Caco-2 (cell line): ENCODE measurements at regions not wholly inside any gene's neighbourhood (a gene's known extent, or its start where the extent isn't known, plus 50 kb on each side); places are given as distances from the start of the nearest gene placed in this dataset.

ENCODE experiments used
- BruUV-seq: library from RNA; stranded (reverse); fragments of 400-500 nt; replicated peaks from 2 replicates; lab custom pipeline; 2021; lab: Mats Ljungman, UMichigan
- CTCF ChIA-PET: fragments of 300-600 bp; sonication (Branson Sonifier 250); formaldehyde crosslinking; loops from one replicate; lab custom pipeline; 2022; ENCODE audit warnings: antibody characterized with exemption; lab: Charles Lee
- POLR2A ChIA-PET: fragments of 300-600 bp; sonication (Branson Sonifier 250); formaldehyde crosslinking; loops from one replicate; lab custom pipeline; 2022; ENCODE audit warnings: antibody characterized with exemption; lab: Charles Lee
- DNase-seq, 2 experiments: peaks; one replicate each; pipeline versions ENCODE4 v3.0.0 to v3.0.0-alpha.2; 2020 to 2022
- H3K27me3 ChIP-seq: replicated peaks from 2 replicates; pipeline ENCODE4 v1.6.0; 2011; ENCODE audit warnings: low read length; ENCODE audit not compliant: control insufficient read depth, insufficient read depth
- H3K36me3 ChIP-seq: 2 replicates; pipeline ENCODE4 v1.5.1; 2011; ENCODE audit warnings: low read length; ENCODE audit not compliant: control insufficient read depth, insufficient read depth
- H3K4me1 ChIP-seq: fragments of 250-450 bp; sonication (Bioruptor Pico); 2 replicates; pipeline ENCODE4 v1.5.1; 2020; ENCODE audit warnings: mild to moderate bottlenecking
- H3K4me3 ChIP-seq: 2 replicates; pipeline ENCODE4 v1.5.1; 2011; ENCODE audit warnings: low read depth, mild to moderate bottlenecking, control low read depth, low read length
- H3K9me3 ChIP-seq: fragments of 250-450 bp; sonication (Bioruptor Pico); 2 replicates; pipeline ENCODE4 v1.5.1; 2020; ENCODE audit warnings: mild to moderate bottlenecking, moderate library complexity
- H3K27ac Mint-ChIP-seq: one replicate; pipeline ENCODE4 v1.8.0; 2022; ENCODE audit warnings: mixed read lengths; ENCODE audit not compliant: unreplicated experiment
- H3K27me3 Mint-ChIP-seq: one replicate; pipeline ENCODE4 v1.8.0; 2022; ENCODE audit warnings: mixed read lengths; ENCODE audit not compliant: insufficient read depth, unreplicated experiment
- H3K36me3 Mint-ChIP-seq: one replicate; pipeline ENCODE4 v1.8.0; 2022; ENCODE audit warnings: mild to moderate bottlenecking, mixed read lengths; ENCODE audit not compliant: insufficient read depth, unreplicated experiment
- H3K4me1 Mint-ChIP-seq: one replicate; pipeline ENCODE4 v1.8.0; 2022; ENCODE audit warnings: low read depth, mixed read lengths; ENCODE audit not compliant: unreplicated experiment
- H3K4me3 Mint-ChIP-seq: one replicate; pipeline ENCODE4 v1.8.0; 2022; ENCODE audit warnings: mild to moderate bottlenecking, moderate library complexity, mixed read lengths; ENCODE audit not compliant: unreplicated experiment
- H3K9me3 Mint-ChIP-seq: one replicate; pipeline ENCODE4 v1.8.0; 2022; ENCODE audit warnings: mixed read lengths; ENCODE audit not compliant: unreplicated experiment
- intact Hi-C: fragments of 100-400 bp; cut with micrococcal nuclease; formaldehyde crosslinking; loops from one replicate; pipeline ENCODE4 v1.10.0; 2022; ENCODE audit not compliant: unreplicated experiment
- TF ChIP-seq, protein P1 (sequence below), 2 experiments: fragments of 200-600 bp in 1 of 2; IDR thresholded peaks; 1 replicate in 1 of 2; 2 replicates in 1 of 2; pipeline versions ENCODE4 v1.5.1 to v1.8.0; 2011 to 2022; ENCODE audit warnings: antibody characterized with exemption in 1 of 2, control low read depth in 1 of 2, inconsistent platforms in 1 of 2, low read depth in 1 of 2, low read length in 1 of 2, mild to moderate bottlenecking in 1 of 2, moderate library complexity in 1 of 2; ENCODE audit not compliant: insufficient read depth in 1 of 2, severe bottlenecking in 1 of 2, unreplicated experiment in 1 of 2

DNA sequence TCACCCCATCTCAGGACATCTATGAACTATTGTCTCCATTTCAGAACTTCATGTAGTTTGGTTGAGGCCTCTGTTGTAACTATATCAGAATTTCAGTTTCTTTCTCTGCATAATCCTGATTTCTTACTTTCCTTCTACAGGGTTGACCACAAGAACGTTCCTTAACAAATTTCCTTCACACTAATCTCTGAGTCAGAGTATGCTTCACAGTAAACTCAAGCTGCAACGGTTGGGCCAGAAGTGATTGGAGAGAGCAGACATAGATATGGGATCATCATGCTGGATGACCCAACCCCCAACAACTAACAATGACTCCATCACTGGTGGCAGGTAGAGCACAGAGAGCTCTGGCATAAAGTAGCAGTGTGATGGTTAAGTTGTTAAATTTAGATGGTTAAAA is 128.8 kb upstream of the OSTN start:
- TF ChIP-seq, protein P1, sequence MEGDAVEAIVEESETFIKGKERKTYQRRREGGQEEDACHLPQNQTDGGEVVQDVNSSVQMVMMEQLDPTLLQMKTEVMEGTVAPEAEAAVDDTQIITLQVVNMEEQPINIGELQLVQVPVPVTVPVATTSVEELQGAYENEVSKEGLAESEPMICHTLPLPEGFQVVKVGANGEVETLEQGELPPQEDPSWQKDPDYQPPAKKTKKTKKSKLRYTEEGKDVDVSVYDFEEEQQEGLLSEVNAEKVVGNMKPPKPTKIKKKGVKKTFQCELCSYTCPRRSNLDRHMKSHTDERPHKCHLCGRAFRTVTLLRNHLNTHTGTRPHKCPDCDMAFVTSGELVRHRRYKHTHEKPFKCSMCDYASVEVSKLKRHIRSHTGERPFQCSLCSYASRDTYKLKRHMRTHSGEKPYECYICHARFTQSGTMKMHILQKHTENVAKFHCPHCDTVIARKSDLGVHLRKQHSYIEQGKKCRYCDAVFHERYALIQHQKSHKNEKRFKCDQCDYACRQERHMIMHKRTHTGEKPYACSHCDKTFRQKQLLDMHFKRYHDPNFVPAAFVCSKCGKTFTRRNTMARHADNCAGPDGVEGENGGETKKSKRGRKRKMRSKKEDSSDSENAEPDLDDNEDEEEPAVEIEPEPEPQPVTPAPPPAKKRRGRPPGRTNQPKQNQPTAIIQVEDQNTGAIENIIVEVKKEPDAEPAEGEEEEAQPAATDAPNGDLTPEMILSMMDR (IDR thresholded peaks at IDR 0.05; ENCODE audit: insufficient read depth in 1 of 2, low read depth in 1 of 2, low read length in 1 of 2, severe bottlenecking in 1 of 2, unreplicated experiment in 1 of 2) = no peak
- Histone ChIP-seq H3K36me3 (no peaks in the 10 kb centered on the region), H3K4me3 (no peak overlapping the region), H3K4me1 (no peaks in the 10 kb centered on the region), H3K9me3 (no peaks in the 10 kb centered on the region), H3K27me3 (no peaks in the 10 kb centered on the region)
- Mint-ChIP-seq H3K9me3 (no peaks in the 10 kb centered on the region), H3K27me3 (no peaks in the 10 kb centered on the region), H3K36me3 (no peaks in the 10 kb centered on the region), H3K27ac (no peak overlapping the region), H3K4me1 (no peaks in the 10 kb centered on the region), H3K4me3 (no peak overlapping the region)
- ChIA-PET POLR2A (no interaction called here), CTCF (no interaction called here)
- intact Hi-C loops = no loop called here
- DNase-seq = no peak
- no TSS peak for BruUV-seq

DNA sequence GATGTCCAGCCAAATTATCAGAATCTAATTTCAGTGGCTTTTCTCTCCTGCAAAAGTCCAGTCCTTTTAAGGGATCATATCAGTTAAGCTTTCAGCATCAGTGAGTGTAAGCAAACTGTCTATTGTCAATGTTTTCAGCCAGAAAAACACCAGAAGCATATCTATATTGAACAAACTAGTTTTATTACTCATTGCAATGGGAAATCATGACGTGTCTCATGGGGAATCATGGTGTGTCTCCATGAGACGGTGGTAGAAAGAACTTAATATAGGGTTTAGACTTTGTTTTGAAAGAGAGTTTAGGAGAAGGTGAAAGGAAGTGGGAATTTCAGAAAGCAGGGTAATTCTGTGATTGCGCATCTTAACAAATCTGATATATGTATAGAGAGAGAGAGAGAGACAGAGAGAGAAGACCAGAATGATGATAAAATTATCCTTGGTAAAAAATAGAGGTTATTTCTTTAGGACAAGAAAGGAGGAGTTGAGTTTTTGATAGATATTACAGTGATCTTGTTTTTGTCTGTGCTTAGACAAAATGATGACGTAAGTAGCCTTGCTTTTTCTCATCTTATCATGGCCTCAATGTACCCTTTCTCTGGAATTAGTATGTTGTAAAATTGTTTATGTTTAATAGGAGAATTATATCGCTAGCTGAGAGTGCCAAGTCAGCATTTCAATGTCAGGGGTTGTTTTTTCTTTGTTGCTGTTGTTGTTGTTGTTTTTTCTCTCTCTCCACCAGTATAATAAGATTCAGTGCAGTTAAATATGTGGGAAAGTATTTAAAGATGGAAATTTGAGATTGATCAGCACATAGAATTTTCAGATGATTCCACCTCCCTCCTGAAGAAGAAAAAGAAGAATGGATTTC is 129.9 kb upstream of the OSTN start:
- Mint-ChIP-seq H3K27me3 (no peaks in the 10 kb centered on the region), H3K4me3 (no peak overlapping the region), H3K4me1 (no peaks in the 10 kb centered on the region), H3K9me3 (no peaks in the 10 kb centered on the region), H3K36me3 (no peaks in the 10 kb centered on the region), H3K27ac (no peak overlapping the region)
- BruUV-seq = no TSS peak
- TF ChIP-seq, protein P1 (IDR thresholded peaks at IDR 0.05; ENCODE audit: insufficient read depth in 1 of 2, low read depth in 1 of 2, low read length in 1 of 2, severe bottlenecking in 1 of 2, unreplicated experiment in 1 of 2) = no peak
- Histone ChIP-seq H3K36me3 (no peaks in the 10 kb centered on the region), H3K4me1 (no peaks in the 10 kb centered on the region), H3K4me3 (no peak overlapping the region), H3K9me3 (no peaks in the 10 kb centered on the region), H3K27me3 (no peaks in the 10 kb centered on the region)
- intact Hi-C loops = no loop called here
- ChIA-PET POLR2A (no interaction called here), CTCF (no interaction called here)
- DNase-seq = no peak

DNA sequence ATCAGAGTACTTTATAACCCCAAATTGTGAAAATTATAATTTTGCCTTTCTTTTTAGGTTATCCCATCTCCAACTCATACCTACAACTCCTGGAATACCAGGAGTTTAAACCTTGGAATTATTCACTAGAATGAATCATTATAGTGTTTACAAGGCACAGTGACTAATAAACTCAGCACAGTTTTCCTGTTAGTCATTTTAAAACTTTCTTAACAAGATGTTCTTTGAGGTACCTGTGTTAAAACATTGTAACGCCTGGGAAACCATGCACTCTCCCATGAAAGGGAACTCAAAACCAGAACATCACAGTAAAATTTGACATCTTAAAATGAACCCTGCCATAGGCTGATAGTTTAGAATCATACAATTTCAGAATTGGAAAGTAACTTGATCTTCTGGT is 132.4 kb upstream of the OSTN start:
- no peaks in the 10 kb centered on the region for H3K9me3 Mint-ChIP-seq
- H3K4me1 Mint-ChIP-seq = peaks cover 6% of the 10 kb centered on the region
- no peaks in the 10 kb centered on the region for H3K9me3 ChIP-seq
- no peaks in the 10 kb centered on the region for H3K36me3 Mint-ChIP-seq
- H3K4me1 ChIP-seq = no peaks in the 10 kb centered on the region
- H3K4me3 Mint-ChIP-seq = no peak overlapping the region
- no peak for DNase-seq
- no peak overlapping the region for H3K4me3 ChIP-seq
- ChIA-PET CTCF (no interaction called here), POLR2A (no interaction called here)
- TF ChIP-seq, protein P1 (IDR thresholded peaks at IDR 0.05; ENCODE audit: insufficient read depth in 1 of 2, low read depth in 1 of 2, low read length in 1 of 2, severe bottlenecking in 1 of 2, unreplicated experiment in 1 of 2) = no peak
- no TSS peak for BruUV-seq
- no peaks in the 10 kb centered on the region for H3K27me3 Mint-ChIP-seq
- intact Hi-C loops = no loop called here
- H3K36me3 ChIP-seq = no peaks in the 10 kb centered on the region
- no peak overlapping the region for H3K27ac Mint-ChIP-seq
- H3K27me3 ChIP-seq = no peaks in the 10 kb centered on the region
